ENCODE measurements at regions not wholly inside any gene's neighbourhood (a gene's known extent, or its start where the extent isn't known, plus 50 kb on each side); places are given as distances from the start of the nearest gene placed in this dataset.

- TF ChIP-seq, protein P1, sequence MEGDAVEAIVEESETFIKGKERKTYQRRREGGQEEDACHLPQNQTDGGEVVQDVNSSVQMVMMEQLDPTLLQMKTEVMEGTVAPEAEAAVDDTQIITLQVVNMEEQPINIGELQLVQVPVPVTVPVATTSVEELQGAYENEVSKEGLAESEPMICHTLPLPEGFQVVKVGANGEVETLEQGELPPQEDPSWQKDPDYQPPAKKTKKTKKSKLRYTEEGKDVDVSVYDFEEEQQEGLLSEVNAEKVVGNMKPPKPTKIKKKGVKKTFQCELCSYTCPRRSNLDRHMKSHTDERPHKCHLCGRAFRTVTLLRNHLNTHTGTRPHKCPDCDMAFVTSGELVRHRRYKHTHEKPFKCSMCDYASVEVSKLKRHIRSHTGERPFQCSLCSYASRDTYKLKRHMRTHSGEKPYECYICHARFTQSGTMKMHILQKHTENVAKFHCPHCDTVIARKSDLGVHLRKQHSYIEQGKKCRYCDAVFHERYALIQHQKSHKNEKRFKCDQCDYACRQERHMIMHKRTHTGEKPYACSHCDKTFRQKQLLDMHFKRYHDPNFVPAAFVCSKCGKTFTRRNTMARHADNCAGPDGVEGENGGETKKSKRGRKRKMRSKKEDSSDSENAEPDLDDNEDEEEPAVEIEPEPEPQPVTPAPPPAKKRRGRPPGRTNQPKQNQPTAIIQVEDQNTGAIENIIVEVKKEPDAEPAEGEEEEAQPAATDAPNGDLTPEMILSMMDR (IDR thresholded peaks at IDR 0.05; ENCODE audit: insufficient read depth, low read length, poor library complexity, severe bottlenecking), result no peak
- DNase-seq (ENCODE audit: low read depth), result no peak
- no peak overlapping the region for H3K4me3 ChIP-seq (ENCODE audit: low read depth, low read length)
- no peaks in the 10 kb centered on the region for H3K27me3 ChIP-seq (ENCODE audit: control insufficient read depth, insufficient read depth, low read length)
- H3K36me3 ChIP-seq (ENCODE audit: control insufficient read depth, insufficient read depth, low read length), result no peaks in the 10 kb centered on the region
These were observed 297.3 kb upstream of the MEIS1 start for GRCh38 chr2:66137606-66138130.

DNA sequence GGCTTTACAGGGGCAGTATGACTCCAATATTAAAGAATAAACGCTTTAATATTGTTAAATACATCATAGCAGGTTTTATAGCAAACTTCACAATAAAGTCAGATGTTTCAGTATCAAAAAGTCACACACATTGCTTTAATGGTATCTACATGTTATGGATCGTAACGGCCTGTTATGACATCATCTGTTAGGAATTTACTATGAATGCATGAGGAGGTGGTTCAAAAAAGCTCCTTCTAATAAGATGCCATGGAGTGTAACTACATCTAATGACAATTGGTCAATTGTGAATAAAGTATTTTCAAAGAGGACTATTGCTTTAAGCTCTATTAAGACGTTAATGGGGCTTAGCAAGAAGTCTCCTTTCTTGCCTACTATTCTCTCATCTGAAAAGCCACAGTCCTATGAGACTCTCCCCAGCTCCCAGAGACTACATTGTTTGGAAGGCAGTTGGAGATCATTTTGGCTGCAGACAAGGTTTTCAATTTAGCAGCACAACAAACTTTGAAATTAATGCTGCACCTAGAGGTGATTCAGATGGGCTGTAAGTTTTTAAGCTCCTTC lies 300.7 kb upstream of the MEIS1 start:
- Histone ChIP-seq H3K36me3 (ENCODE audit: control insufficient read depth, insufficient read depth, low read length) (no peaks in the 10 kb centered on the region), H3K27me3 (ENCODE audit: control insufficient read depth, insufficient read depth, low read length) (no peaks in the 10 kb centered on the region), H3K4me3 (ENCODE audit: low read depth, low read length) (no peak overlapping the region)
- no peak for DNase-seq (ENCODE audit: low read depth)
- TF ChIP-seq, protein P1 (IDR thresholded peaks at IDR 0.05; ENCODE audit: insufficient read depth, low read length, poor library complexity, severe bottlenecking), result no peak

DNA sequence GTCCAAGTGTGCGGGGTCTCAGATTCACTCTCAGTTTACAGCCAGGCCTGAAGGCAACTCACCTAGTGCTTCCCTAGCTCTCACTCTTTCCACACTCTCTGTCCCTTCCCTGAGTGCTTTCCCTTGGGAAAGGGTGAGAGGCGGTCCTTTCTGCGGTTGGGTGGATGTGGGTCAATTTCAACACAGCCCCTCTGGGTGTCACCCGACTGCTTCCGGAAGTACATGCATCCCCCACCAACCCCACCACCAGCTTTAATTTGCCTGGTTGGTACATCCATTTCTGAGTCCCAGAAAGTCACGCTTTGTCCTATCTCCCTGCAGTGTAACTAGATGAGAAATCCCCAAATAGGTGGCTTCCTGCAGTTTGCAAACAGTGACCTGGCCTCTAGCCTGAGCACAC lies 307.3 kb upstream of the MEIS1 start:
- Histone ChIP-seq H3K27me3 (ENCODE audit: control insufficient read depth, insufficient read depth, low read length) (no peaks in the 10 kb centered on the region), H3K4me3 (ENCODE audit: low read depth, low read length) (no peak overlapping the region), H3K36me3 (ENCODE audit: control insufficient read depth, insufficient read depth, low read length) (no peaks in the 10 kb centered on the region)
- TF ChIP-seq, protein P1 (IDR thresholded peaks at IDR 0.05; ENCODE audit: insufficient read depth, low read length, poor library complexity, severe bottlenecking), result no peak
- DNase-seq (ENCODE audit: low read depth), result no peak

- H3K36me3 ChIP-seq (ENCODE audit: control insufficient read depth, insufficient read depth, low read length), result no peaks in the 10 kb centered on the region
- no peak for DNase-seq (ENCODE audit: low read depth)
- no peak overlapping the region for H3K4me3 ChIP-seq (ENCODE audit: low read depth, low read length)
- TF ChIP-seq, protein P1 (IDR thresholded peaks at IDR 0.05; ENCODE audit: insufficient read depth, low read length, poor library complexity, severe bottlenecking), result no peak
- no peaks in the 10 kb centered on the region for H3K27me3 ChIP-seq (ENCODE audit: control insufficient read depth, insufficient read depth, low read length)
These were observed 307.9 kb upstream of the MEIS1 start for GRCh38 chr2:66127061-66127460.

DNA sequence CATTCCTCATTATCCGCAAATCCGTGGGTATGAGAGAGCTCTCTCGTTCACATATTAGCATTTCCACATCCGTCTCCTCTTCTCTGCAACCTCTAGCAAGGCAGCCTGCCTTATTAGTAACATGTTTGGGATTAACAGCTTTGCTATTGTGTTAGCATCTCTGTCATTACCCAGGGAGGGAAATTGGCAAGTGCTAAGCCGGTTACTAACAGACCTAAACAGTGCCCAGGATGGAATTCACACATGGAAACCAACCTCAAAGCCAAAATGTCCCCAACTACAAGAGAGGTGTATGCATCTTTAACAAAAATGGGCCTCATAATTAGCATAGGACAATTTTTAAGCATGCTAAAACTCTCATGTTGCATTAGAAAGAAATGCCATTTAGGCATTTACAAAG lies 309.0 kb upstream of the MEIS1 start:
- Histone ChIP-seq H3K4me3 (ENCODE audit: low read depth, low read length) (no peak overlapping the region), H3K36me3 (ENCODE audit: control insufficient read depth, insufficient read depth, low read length) (no peaks in the 10 kb centered on the region), H3K27me3 (ENCODE audit: control insufficient read depth, insufficient read depth, low read length) (no peaks in the 10 kb centered on the region)
- TF ChIP-seq, protein P1 (IDR thresholded peaks at IDR 0.05; ENCODE audit: insufficient read depth, low read length, poor library complexity, severe bottlenecking), result no peak
- DNase-seq (ENCODE audit: low read depth), result no peak

GRCh38 chr2:66122516-66122915 lies 312.4 kb upstream of the MEIS1 start:
- Histone ChIP-seq H3K4me3 (ENCODE audit: low read depth, low read length) (no peak overlapping the region), H3K36me3 (ENCODE audit: control insufficient read depth, insufficient read depth, low read length) (no peaks in the 10 kb centered on the region)
- DNase-seq (ENCODE audit: low read depth), result no peak

More at GRCh38 chr2:66122516-66122915, 312.4 kb upstream of the MEIS1 start:
- TF ChIP-seq, protein P1 (IDR thresholded peaks at IDR 0.05; ENCODE audit: insufficient read depth, low read length, poor library complexity, severe bottlenecking), result no peak
- no peaks in the 10 kb centered on the region for H3K27me3 ChIP-seq (ENCODE audit: control insufficient read depth, insufficient read depth, low read length)

Measured in kidney epithelial cell (primary cell).